GM21423 (cell line): ENCODE measurements at regions not wholly inside any gene's neighbourhood (a gene's known extent, or its start where the extent isn't known, plus 50 kb on each side); places are given as distances from the start of the nearest gene placed in this dataset.

Experiments
- ATAC-seq: cut with Tn5 transposase; IDR thresholded peaks from one replicate; pipeline ENCODE4 v1.9.1; 2021; ENCODE audit warnings: mild to moderate bottlenecking, moderate library complexity; ENCODE audit not compliant: unreplicated experiment

DNA sequence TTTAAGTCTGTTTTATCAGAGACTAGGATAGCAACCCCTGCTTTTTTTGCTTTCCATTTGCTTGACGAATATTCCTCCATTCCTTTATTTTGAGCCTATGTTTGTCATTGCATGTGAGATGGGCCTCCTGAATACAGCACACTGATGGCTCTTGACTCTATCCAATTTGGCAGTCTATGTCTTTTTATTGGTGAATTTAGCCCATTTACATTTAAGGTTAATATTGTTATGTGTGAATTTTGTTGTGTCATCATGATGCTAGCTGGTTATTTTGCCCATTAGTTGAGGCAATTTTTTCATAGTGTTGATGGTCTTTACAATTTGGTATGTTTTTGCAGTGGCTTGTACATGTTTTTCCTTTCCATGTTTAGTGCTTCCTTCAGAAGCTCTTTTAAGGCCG, 50.7 kb upstream of the PDE4B start:
- no peak for ATAC-seq
